Natural killer cell (primary cell): ENCODE measurements at regions not wholly inside any gene's neighbourhood (a gene's known extent, or its start where the extent isn't known, plus 50 kb on each side); places are given as distances from the start of the nearest gene placed in this dataset.

Experiments used
- ATAC-seq, 3 donors: fragments of 150-1000 bp in 2 of 3; fragments of 200-7000 bp in 1 of 3; cut with Tn5 transposase; 1 replicate in 1 of 3; 2 replicates in 2 of 3; pipeline ENCODE4 v1.10.0; 2021; ENCODE audit warnings: mild to moderate bottlenecking in 2 of 3, moderate library complexity in 2 of 3
- DNase-seq, 2 donors: peaks; one replicate each; pipeline versions ENCODE4 v3.0.0 to v3.0.0-alpha.2; 2013 to 2021; ENCODE audit warnings: mixed read lengths in 1 of 2
- H3K27ac ChIP-seq: one replicate; pipeline ENCODE4 v1.5.1; 2013; ENCODE audit warnings: mild to moderate bottlenecking, low read length
- H3K27me3 ChIP-seq: one replicate; pipeline ENCODE4 v1.6.1; 2013; ENCODE audit warnings: low read length; ENCODE audit not compliant: control insufficient read depth, insufficient read depth
- H3K36me3 ChIP-seq: one replicate; pipeline ENCODE4 v1.6.1; 2013; ENCODE audit warnings: low read length; ENCODE audit not compliant: control insufficient read depth, insufficient read depth
- H3K4me1 ChIP-seq: one replicate; pipeline ENCODE4 v1.6.1; 2013; ENCODE audit warnings: low read length; ENCODE audit not compliant: control insufficient read depth, insufficient read depth
- H3K4me3 ChIP-seq: one replicate; pipeline ENCODE4 v1.5.1; 2013; ENCODE audit warnings: low read length
- H3K9me3 ChIP-seq: one replicate; pipeline ENCODE4 v1.6.1; 2013; ENCODE audit warnings: low read length; ENCODE audit not compliant: control insufficient read depth, insufficient read depth
- H3K27ac Mint-ChIP-seq, 2 donors: one replicate each; pipeline ENCODE4 v1.8.0; 2022; ENCODE audit warnings: mild to moderate bottlenecking in 2 of 2, mixed read lengths in 2 of 2, moderate library complexity in 1 of 2
- H3K27me3 Mint-ChIP-seq, 2 donors: one replicate each; pipeline ENCODE4 v1.8.0; 2022; ENCODE audit warnings: low read depth in 2 of 2, mixed read lengths in 2 of 2
- H3K36me3 Mint-ChIP-seq: one replicate; pipeline ENCODE4 v1.8.0; 2022; ENCODE audit warnings: mixed read lengths
- H3K4me1 Mint-ChIP-seq, 2 donors: one replicate each; pipeline ENCODE4 v1.8.0; 2022; ENCODE audit warnings: mixed read lengths in 2 of 2
- H3K4me3 Mint-ChIP-seq: one replicate; pipeline ENCODE4 v1.8.0; 2022; ENCODE audit warnings: mild to moderate bottlenecking, moderate library complexity, mixed read lengths
- H3K9me3 Mint-ChIP-seq, 2 donors: one replicate each; pipeline ENCODE4 v1.8.0; 2022; ENCODE audit warnings: mixed read lengths in 2 of 2
- CTCF ChIP-seq: fragments of 200-600 bp; IDR thresholded peaks from one replicate; pipeline ENCODE4 v1.8.0; 2022; ENCODE audit warnings: antibody characterized with exemption
- WGBS: methylation state at CpG from one replicate; pipeline ENCODE4 v1.1.7; 2013; ENCODE audit warnings: missing lambda C conversion rate; ENCODE audit not compliant: insufficient coverage; 5-methylcytosine and 5-hydroxymethylcytosine counted together
- intact Hi-C: fragments of 100-400 bp; cut with micrococcal nuclease; formaldehyde crosslinking; loops from one replicate; pipeline ENCODE4 v1.14.2; 2022

GRCh38 chr12:33690562-33690961 lies 250.9 kb upstream of the SYT10 start:
- H3K27me3 ChIP-seq, result no peaks in the 10 kb centered on the region
- ATAC-seq (no peak), DNase-seq (no peak)
- H3K4me1 ChIP-seq, result no peaks in the 10 kb centered on the region
- no peak overlapping the region for H3K27ac Mint-ChIP-seq
- no peak overlapping the region for H3K4me3 Mint-ChIP-seq
- no peak for TF ChIP-seq CTCF
- no peaks in the 10 kb centered on the region for H3K4me1 Mint-ChIP-seq
- 80% methylated on average over 1 of the region's 1 CpG for WGBS
- no peaks in the 10 kb centered on the region for H3K36me3 Mint-ChIP-seq
- intact Hi-C loops, result no loop called here
- no peaks in the 10 kb centered on the region for H3K9me3 ChIP-seq
- no peaks in the 10 kb centered on the region for H3K36me3 ChIP-seq
- no peak overlapping the region for H3K27ac ChIP-seq
- no peak overlapping the region for H3K4me3 ChIP-seq
- no peaks in the 10 kb centered on the region for H3K27me3 Mint-ChIP-seq
- H3K9me3 Mint-ChIP-seq, result peaks cover 22 to 23% of the 10 kb centered on the region in 2 donors

- Histone ChIP-seq H3K27me3 (no peaks in the 10 kb centered on the region), H3K4me3 (no peak overlapping the region), H3K9me3 (no peaks in the 10 kb centered on the region), H3K36me3 (no peaks in the 10 kb centered on the region), H3K27ac (no peak overlapping the region), H3K4me1 (no peaks in the 10 kb centered on the region)
- WGBS, result 100% methylated on average over 1 of the region's 1 CpG
- H3K36me3 Mint-ChIP-seq, result peaks cover 8% of the 10 kb centered on the region
- no peaks in the 10 kb centered on the region for H3K4me1 Mint-ChIP-seq
- H3K27ac Mint-ChIP-seq, result no peak overlapping the region
- H3K27me3 Mint-ChIP-seq, result no peaks in the 10 kb centered on the region
- no peak for DNase-seq
- H3K4me3 Mint-ChIP-seq, result no peak overlapping the region
- no peak for ATAC-seq
- intact Hi-C loops, result no loop called here
- no peak for TF ChIP-seq CTCF
- peaks cover 16 to 22% of the 10 kb centered on the region in 2 donors for H3K9me3 Mint-ChIP-seq
These were observed 263.6 kb upstream of the SYT10 start for GRCh38 chr12:33703221-33703620.

GRCh38 chr12:33706927-33707326 lies 267.3 kb upstream of the SYT10 start:
- DNase-seq (no peak), ATAC-seq (no peak)
- no peak overlapping the region for H3K4me3 ChIP-seq
- H3K9me3 ChIP-seq, result no peaks in the 10 kb centered on the region
- no peaks in the 10 kb centered on the region for H3K27me3 ChIP-seq
- TF ChIP-seq CTCF, result no peak
- H3K27ac Mint-ChIP-seq, result no peak overlapping the region
- no CpG with 5 or more reads among the region's 1 CpG for WGBS
- no peaks in the 10 kb centered on the region for H3K36me3 ChIP-seq
- H3K4me1 Mint-ChIP-seq, result no peaks in the 10 kb centered on the region
- H3K27me3 Mint-ChIP-seq, result no peaks in the 10 kb centered on the region
- peaks cover 15 to 22% of the 10 kb centered on the region in 2 donors for H3K9me3 Mint-ChIP-seq
- H3K4me1 ChIP-seq, result no peaks in the 10 kb centered on the region
- H3K27ac ChIP-seq, result no peak overlapping the region
- intact Hi-C loops, result no loop called here
- H3K36me3 Mint-ChIP-seq, result no peaks in the 10 kb centered on the region
- H3K4me3 Mint-ChIP-seq, result no peak overlapping the region

DNA sequence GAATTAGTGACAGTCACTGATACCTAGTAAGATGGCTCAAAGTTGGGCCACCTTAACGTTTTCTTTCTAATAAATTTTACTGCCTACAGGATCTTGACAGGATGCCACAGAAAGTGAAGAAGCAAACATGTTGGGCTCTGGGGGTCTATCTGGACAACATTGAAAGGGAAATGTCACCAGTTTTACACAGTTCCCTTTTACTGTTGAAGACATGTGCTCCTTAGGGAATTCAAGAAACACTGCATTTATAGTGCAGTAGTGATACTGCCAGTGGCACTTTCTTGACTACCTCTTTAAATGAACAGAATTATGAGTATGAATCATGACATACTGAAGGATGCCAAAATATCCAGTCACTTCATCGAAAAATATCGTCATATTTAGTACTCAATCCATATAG lies 269.3 kb upstream of the SYT10 start:
- no peaks in the 10 kb centered on the region for H3K4me1 ChIP-seq
- no peaks in the 10 kb centered on the region for H3K36me3 ChIP-seq
- no peak overlapping the region for H3K4me3 ChIP-seq
- no peak for TF ChIP-seq CTCF
- H3K4me1 Mint-ChIP-seq, result no peaks in the 10 kb centered on the region
- H3K9me3 ChIP-seq, result no peaks in the 10 kb centered on the region
- H3K27ac Mint-ChIP-seq, result no peak overlapping the region
- DNase-seq (no peak), ATAC-seq (no peak)
- WGBS, result 73% methylated on average over 1 of the region's 3 CpGs
- H3K9me3 Mint-ChIP-seq, result peaks cover 14 to 22% of the 10 kb centered on the region in 2 donors
- H3K4me3 Mint-ChIP-seq, result no peak overlapping the region
- intact Hi-C loops, result no loop called here
- no peaks in the 10 kb centered on the region for H3K36me3 Mint-ChIP-seq
- no peak overlapping the region for H3K27ac ChIP-seq
- H3K27me3 Mint-ChIP-seq, result no peaks in the 10 kb centered on the region
- no peaks in the 10 kb centered on the region for H3K27me3 ChIP-seq
